Sigmoid colon (tissue), 3 donors: ENCODE measurements at regions not wholly inside any gene's neighbourhood (a gene's known extent, or its start where the extent isn't known, plus 50 kb on each side); places are given as distances from the start of the nearest gene placed in this dataset.

ENCODE experiments used
- CTCF ChIP-seq, 4 experiments: fragments of 450-650 bp in 3 of 4; fragments of 200-600 bp in 1 of 4; IDR thresholded peaks; one replicate each; pipeline ENCODE4 v1.5.1; 2016 to 2019; ENCODE audit warnings: antibody characterized with exemption in 4 of 4, mild to moderate bottlenecking in 3 of 4, moderate library complexity in 2 of 4
- POLR2A ChIP-seq, 2 donors: fragments of 450-650 bp; IDR thresholded peaks; one replicate each; pipeline ENCODE4 v1.6.1; 2016; ENCODE audit warnings: antibody characterized with exemption in 2 of 2, mild to moderate bottlenecking in 2 of 2, moderate library complexity in 2 of 2

GRCh38 chr1:25163986-25164385 is 68.3 kb downstream of the SYF2 start:
- no peak for TF ChIP-seq POLR2A (IDR thresholded peaks at IDR 0.05)
- no peak for TF ChIP-seq CTCF (IDR thresholded peaks at IDR 0.05)
